ENCODE measurements at regions not wholly inside any gene's neighbourhood (a gene's known extent, or its start where the extent isn't known, plus 50 kb on each side); places are given as distances from the start of the nearest gene placed in this dataset.

GRCh38 chr22:49182416-49182815 is 645.3 kb downstream of the BRD1 start:
- TF ChIP-seq GATA2 (IDR thresholded peaks at IDR 0.05; ENCODE audit: low read depth, low read length) (no peak), GATA3 (IDR thresholded peaks at IDR 0.05; ENCODE audit: low read depth, low read length) (no peak)

GRCh38 chr22:49181942-49182341 is 645.7 kb downstream of the BRD1 start:
- no peak for TF ChIP-seq GATA2 (IDR thresholded peaks at IDR 0.05; ENCODE audit: low read depth, low read length)
- TF ChIP-seq GATA3 (IDR thresholded peaks at IDR 0.05; ENCODE audit: low read depth, low read length) = no peak

- TF ChIP-seq GATA2 (IDR thresholded peaks at IDR 0.05; ENCODE audit: low read depth, low read length) = no peak
- TF ChIP-seq GATA3 (IDR thresholded peaks at IDR 0.05; ENCODE audit: low read depth, low read length) = no peak
Measured at GRCh38 chr22:49181431-49181830, 646.2 kb downstream of the BRD1 start.

GRCh38 chr22:49180683-49181024 is 647.0 kb downstream of the BRD1 start:
- TF ChIP-seq GATA2 (IDR thresholded peaks at IDR 0.05; ENCODE audit: low read depth, low read length) (no peak), GATA3 (IDR thresholded peaks at IDR 0.05; ENCODE audit: low read depth, low read length) (no peak)

GRCh38 chr22:49179886-49180682 is 647.6 kb downstream of the BRD1 start:
- TF ChIP-seq GATA2 (IDR thresholded peaks at IDR 0.05; ENCODE audit: low read depth, low read length) = no peak
- TF ChIP-seq GATA3 (IDR thresholded peaks at IDR 0.05; ENCODE audit: low read depth, low read length) = no peak

- TF ChIP-seq GATA2 (IDR thresholded peaks at IDR 0.05; ENCODE audit: low read depth, low read length) (no peak), GATA3 (IDR thresholded peaks at IDR 0.05; ENCODE audit: low read depth, low read length) (no peak)
Measured at GRCh38 chr22:49179175-49179574, 648.5 kb downstream of the BRD1 start.

- TF ChIP-seq GATA2 (IDR thresholded peaks at IDR 0.05; ENCODE audit: low read depth, low read length) (no peak), GATA3 (IDR thresholded peaks at IDR 0.05; ENCODE audit: low read depth, low read length) (no peak)
Measured at GRCh38 chr22:49178246-49179005, 649.2 kb downstream of the BRD1 start.

- no peak for TF ChIP-seq GATA2 (IDR thresholded peaks at IDR 0.05; ENCODE audit: low read depth, low read length)
- TF ChIP-seq GATA3 (IDR thresholded peaks at IDR 0.05; ENCODE audit: low read depth, low read length) = no peak
Measured at GRCh38 chr22:49177666-49178065, 650.0 kb downstream of the BRD1 start.

- TF ChIP-seq GATA2 (IDR thresholded peaks at IDR 0.05; ENCODE audit: low read depth, low read length) (no peak), GATA3 (IDR thresholded peaks at IDR 0.05; ENCODE audit: low read depth, low read length) (no peak)
Measured at GRCh38 chr22:49176956-49177355, 650.7 kb downstream of the BRD1 start.

GRCh38 chr22:49170053-49170452 is 657.6 kb downstream of the BRD1 start:
- TF ChIP-seq GATA3 (IDR thresholded peaks at IDR 0.05; ENCODE audit: low read depth, low read length) (no peak), GATA2 (IDR thresholded peaks at IDR 0.05; ENCODE audit: low read depth, low read length) (no peak)

GRCh38 chr22:49169074-49169744 is 658.5 kb downstream of the BRD1 start:
- TF ChIP-seq GATA3 (IDR thresholded peaks at IDR 0.05; ENCODE audit: low read depth, low read length) (no peak), GATA2 (IDR thresholded peaks at IDR 0.05; ENCODE audit: low read depth, low read length) (no peak)

GRCh38 chr22:49168219-49168813 is 659.4 kb downstream of the BRD1 start:
- TF ChIP-seq GATA3 (IDR thresholded peaks at IDR 0.05; ENCODE audit: low read depth, low read length) (no peak), GATA2 (IDR thresholded peaks at IDR 0.05; ENCODE audit: low read depth, low read length) (no peak)

GRCh38 chr22:49166746-49167145 is 660.9 kb downstream of the BRD1 start:
- TF ChIP-seq GATA3 (IDR thresholded peaks at IDR 0.05; ENCODE audit: low read depth, low read length) = no peak
- TF ChIP-seq GATA2 (IDR thresholded peaks at IDR 0.05; ENCODE audit: low read depth, low read length) = no peak

GRCh38 chr22:49166211-49166610 is 661.5 kb downstream of the BRD1 start:
- no peak for TF ChIP-seq GATA3 (IDR thresholded peaks at IDR 0.05; ENCODE audit: low read depth, low read length)
- TF ChIP-seq GATA2 (IDR thresholded peaks at IDR 0.05; ENCODE audit: low read depth, low read length) = no peak
